ENCODE measurements at regions not wholly inside any gene's neighbourhood (a gene's known extent, or its start where the extent isn't known, plus 50 kb on each side); places are given as distances from the start of the nearest gene placed in this dataset.

- POLR2A ChIA-PET: no interaction called here
- Histone ChIP-seq H2AFZ (ENCODE audit: low read length) (no peak overlapping the region), H3K4me3 (replicated peaks in 1 of 3; ENCODE audit: insufficient read depth in 1 of 3, low read depth in 2 of 3, low read length in 3 of 3) (no peak overlapping the region), H3K27ac (ENCODE audit: extremely low read length, insufficient read depth, low read length) (no peak overlapping the region), H3K9me3 (ENCODE audit: low read length) (no peaks in the 10 kb centered on the region), H4K20me1 (ENCODE audit: insufficient read depth, low read length) (no peaks in the 10 kb centered on the region), H3K4me2 (ENCODE audit: low read depth, low read length) (no peak overlapping the region), H3K27me3 (ENCODE audit: control insufficient read depth in 1 of 2, insufficient read depth in 2 of 2, low read length in 2 of 2) (no peaks in the 10 kb centered on the region), H3K4me1 (ENCODE audit: insufficient read depth, low read length) (no peaks in the 10 kb centered on the region), H3K36me3 (replicated peaks in 1 of 2; ENCODE audit: control insufficient read depth in 1 of 2, insufficient read depth in 2 of 2, low read length in 2 of 2) (no peaks in the 10 kb centered on the region), H3K9ac (ENCODE audit: insufficient read depth, low read depth, low read length) (no peak overlapping the region), H3K79me2 (ENCODE audit: insufficient read depth, low read length) (no peaks in the 10 kb centered on the region)
- 3% methylated on average over 2 of the region's 2 CpGs for WGBS (ENCODE audit: low lambda C conversion rate)
- in situ Hi-C loops (cut with HindIII; ENCODE audit: extremely low pct_ligation_motif_present, low pct_unique_long_range_greater_than_20kb) (loop anchor here (25.0 kb wide), 1 partner anchor 615 kb away; the partner anchor contains the start of gene COL12A1), intact Hi-C loops (cut with micrococcal nuclease; ENCODE audit: unreplicated experiment) (no loop called here)
- ATAC-seq: no peak
- no peak for DNase-seq (ENCODE audit: low spot score)
- BruUV-seq (replicated peaks): no TSS peak
- no peak for FAIRE-seq
- CTCF ChIA-PET (ENCODE audit: low intra/inter-chr PET ratio, low total read pairs): no interaction called here
- TF ChIP-seq KIAA2018 (CRISPR knock-in tag; IDR thresholded peaks at IDR 0.05; ENCODE audit: borderline replicate concordance) (no peak), ZBTB2 (CRISPR knock-in tag; IDR thresholded peaks at IDR 0.05; ENCODE audit: low read depth) (no peak), ZNF232 (CRISPR knock-in tag; IDR thresholded peaks at IDR 0.05; ENCODE audit: borderline replicate concordance) (no peak), ZFP36 (IDR thresholded peaks at IDR 0.05; ENCODE audit: borderline replicate concordance, low read depth, low read length, partially characterized antibody) (no peak), ZNF577 (CRISPR knock-in tag; IDR thresholded peaks at IDR 0.05; ENCODE audit: borderline replicate concordance, low read depth) (no peak), ZNF629 (CRISPR knock-in tag; conservative IDR thresholded peaks at IDR 0.05) (no peak), DNMT3B (CRISPR knock-in tag; conservative IDR thresholded peaks at IDR 0.05) (no peak), RBAK (CRISPR knock-in tag; IDR thresholded peaks at IDR 0.05) (no peak), GATAD2A (CRISPR knock-in tag; IDR thresholded peaks at IDR 0.05) (no peak), SUZ12 (IDR thresholded peaks at IDR 0.05; ENCODE audit: low read depth, low read length) (no peak), ZNF574 (CRISPR knock-in tag; IDR thresholded peaks at IDR 0.05) (no peak), ZSCAN21 (CRISPR knock-in tag; IDR thresholded peaks at IDR 0.05; ENCODE audit: borderline replicate concordance) (no peak), ZSCAN29 (CRISPR knock-in tag; conservative IDR thresholded peaks at IDR 0.05) (no peak), ZNF383 (CRISPR knock-in tag; IDR thresholded peaks at IDR 0.05; ENCODE audit: borderline replicate concordance) (no peak)
Observed at GRCh38 chr6:74597266-74597665, 608.6 kb downstream of the COL12A1 start.

Data from HepG2 (cell line).